Suprapubic skin (tissue), 3 donors: ENCODE measurements at regions not wholly inside any gene's neighbourhood (a gene's known extent, or its start where the extent isn't known, plus 50 kb on each side); places are given as distances from the start of the nearest gene placed in this dataset.

Experiments
- CTCF ChIP-seq, 2 donors: fragments of 200-600 bp in 1 of 2; fragments of 450-650 bp in 1 of 2; sonication (generic) in 1 of 2; IDR thresholded peaks; one replicate each; pipeline ENCODE4 v1.5.1; 2016 to 2019; ENCODE audit warnings: antibody characterized with exemption in 2 of 2, mild to moderate bottlenecking in 1 of 2, moderate library complexity in 1 of 2
- EP300 ChIP-seq: sonication (generic); formaldehyde crosslinking; IDR thresholded peaks from one replicate; pipeline ENCODE4 v1.6.1; 2017; ENCODE audit warnings: antibody characterized with exemption
- POLR2A ChIP-seq, 2 donors: fragments of 450-650 bp; IDR thresholded peaks; one replicate each; pipeline ENCODE4 v1.6.1; 2017; ENCODE audit warnings: antibody characterized with exemption in 2 of 2, mild to moderate bottlenecking in 2 of 2, moderate library complexity in 2 of 2

DNA sequence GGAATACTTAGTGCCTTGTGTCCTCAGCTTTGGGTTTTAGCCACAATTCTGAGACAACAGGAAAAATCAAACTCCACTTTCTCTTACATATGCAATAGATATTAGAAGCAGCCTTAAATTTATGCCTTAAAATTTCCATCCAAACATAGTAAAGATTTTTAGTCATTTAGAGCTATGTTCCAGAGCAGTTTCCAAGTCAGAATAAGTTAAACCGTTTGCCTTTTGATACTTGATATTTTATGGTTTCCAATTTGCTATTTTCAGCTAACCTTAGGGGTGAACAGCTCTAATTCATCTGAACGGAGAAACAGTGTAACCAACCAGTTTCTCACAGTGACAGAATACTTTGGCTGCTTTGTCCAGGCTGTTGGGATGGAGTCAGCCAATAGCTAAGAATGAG is 125.8 kb upstream of the RXFP1 start:
- TF ChIP-seq CTCF (IDR thresholded peaks at IDR 0.05) (no peak), EP300 (no peak), POLR2A (IDR thresholded peaks at IDR 0.05) (no peak)
